ENCODE measurements at regions not wholly inside any gene's neighbourhood (a gene's known extent, or its start where the extent isn't known, plus 50 kb on each side); places are given as distances from the start of the nearest gene placed in this dataset.

DNA sequence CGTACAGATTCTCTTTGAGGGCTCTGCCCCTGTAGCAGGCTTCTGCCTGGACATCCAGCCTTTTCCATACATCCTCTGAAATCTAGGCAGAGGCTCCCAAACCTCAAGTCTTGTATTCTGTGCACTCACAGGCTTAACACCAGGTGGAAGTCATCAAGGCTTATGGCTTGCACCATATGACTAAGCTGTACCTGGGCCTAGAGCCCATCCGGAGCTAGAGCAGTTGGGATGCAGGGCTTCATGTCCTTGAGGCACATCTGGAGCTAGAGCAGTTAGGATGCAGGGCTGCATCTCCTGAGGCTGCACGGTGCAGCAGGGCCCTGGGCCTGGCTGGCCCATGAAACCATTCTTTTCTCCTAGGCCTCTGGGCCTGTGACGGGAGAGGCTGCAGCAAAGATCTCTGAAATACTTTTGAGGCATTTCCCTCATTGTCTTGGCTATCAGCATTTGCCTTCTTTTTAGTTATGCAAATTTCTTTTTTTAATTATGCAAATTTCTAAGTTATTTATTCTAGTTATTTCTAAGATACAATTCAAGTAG is 98.7 kb downstream of the CD24 start:
- TF ChIP-seq, protein P1, sequence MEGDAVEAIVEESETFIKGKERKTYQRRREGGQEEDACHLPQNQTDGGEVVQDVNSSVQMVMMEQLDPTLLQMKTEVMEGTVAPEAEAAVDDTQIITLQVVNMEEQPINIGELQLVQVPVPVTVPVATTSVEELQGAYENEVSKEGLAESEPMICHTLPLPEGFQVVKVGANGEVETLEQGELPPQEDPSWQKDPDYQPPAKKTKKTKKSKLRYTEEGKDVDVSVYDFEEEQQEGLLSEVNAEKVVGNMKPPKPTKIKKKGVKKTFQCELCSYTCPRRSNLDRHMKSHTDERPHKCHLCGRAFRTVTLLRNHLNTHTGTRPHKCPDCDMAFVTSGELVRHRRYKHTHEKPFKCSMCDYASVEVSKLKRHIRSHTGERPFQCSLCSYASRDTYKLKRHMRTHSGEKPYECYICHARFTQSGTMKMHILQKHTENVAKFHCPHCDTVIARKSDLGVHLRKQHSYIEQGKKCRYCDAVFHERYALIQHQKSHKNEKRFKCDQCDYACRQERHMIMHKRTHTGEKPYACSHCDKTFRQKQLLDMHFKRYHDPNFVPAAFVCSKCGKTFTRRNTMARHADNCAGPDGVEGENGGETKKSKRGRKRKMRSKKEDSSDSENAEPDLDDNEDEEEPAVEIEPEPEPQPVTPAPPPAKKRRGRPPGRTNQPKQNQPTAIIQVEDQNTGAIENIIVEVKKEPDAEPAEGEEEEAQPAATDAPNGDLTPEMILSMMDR (conservative IDR thresholded peaks at IDR 0.05 in 1 of 2, IDR thresholded peaks at IDR 0.05 in 1 of 2; ENCODE audit: extremely low read depth in 1 of 2, insufficient read depth in 1 of 2, low read depth in 1 of 2, low read length in 2 of 2): no peak
- no peak for TF ChIP-seq EZH2 (IDR thresholded peaks at IDR 0.05; ENCODE audit: borderline replicate concordance, low read length)
